IMR-90 (cell line): ENCODE measurements at regions not wholly inside any gene's neighbourhood (a gene's known extent, or its start where the extent isn't known, plus 50 kb on each side); places are given as distances from the start of the nearest gene placed in this dataset.

Experiments
- ATAC-seq: fragments of 200-7000 bp; cut with Tn5 transposase; 2 replicates; pipeline ENCODE4 v1.9.1; 2020; ENCODE audit warnings: low read depth, mild to moderate bottlenecking, moderate library complexity
- BruUV-seq: library from RNA; stranded (reverse); fragments of 400-500 nt; replicated peaks from 2 replicates; lab custom pipeline; 2021; lab: Mats Ljungman, UMichigan
- CTCF ChIA-PET: fragments of 300-600 bp; formaldehyde crosslinking; extraction: SDS; loops from one replicate; lab custom pipeline; 2021; ENCODE audit warnings: antibody characterized with exemption; lab: Yijun Ruan, JAX
- POLR2A ChIA-PET: fragments of 300-600 bp; sonication (Branson Sonifier 250); formaldehyde crosslinking; loops from one replicate; lab custom pipeline; 2022; ENCODE audit warnings: antibody characterized with exemption; ENCODE audit not compliant: unreplicated experiment; lab: Charles Lee
- DNase-seq: peaks from one replicate; pipeline ENCODE4 v3.0.0; 2013
- H2AFZ ChIP-seq: replicated peaks from 2 replicates; pipeline ENCODE3; 2013; ENCODE audit warnings: low read length, mild to moderate bottlenecking; ENCODE audit not compliant: poor library complexity
- H2AK5ac ChIP-seq: 2 replicates; pipeline ENCODE4 v1.6.1; 2013; ENCODE audit warnings: low read depth, low read length, inconsistent platforms
- H2AK9ac ChIP-seq: replicated peaks from 2 replicates; pipeline ENCODE3; 2013; ENCODE audit warnings: mild to moderate bottlenecking, low read depth, low read length, moderate library complexity; ENCODE audit not compliant: poor library complexity
- H2BK120ac ChIP-seq: 2 replicates; pipeline ENCODE4 v1.6.1; 2013; ENCODE audit warnings: low read depth, low read length, inconsistent platforms
- H2BK15ac ChIP-seq: 3 replicates; pipeline ENCODE4 v1.6.1; 2013; ENCODE audit warnings: low read depth, low read length, inconsistent platforms
- H2BK20ac ChIP-seq: 2 replicates; pipeline ENCODE4 v1.6.1; 2013; ENCODE audit warnings: low read depth, mild to moderate bottlenecking, inconsistent platforms, low read length, moderate library complexity
- H2BK5ac ChIP-seq: 2 replicates; pipeline ENCODE4 v1.6.1; 2013; ENCODE audit warnings: mild to moderate bottlenecking, low read depth, low read length, inconsistent platforms; ENCODE audit not compliant: poor library complexity, severe bottlenecking
- H3K14ac ChIP-seq: replicated peaks from 2 replicates; pipeline ENCODE4 v1.6.1; 2013; ENCODE audit warnings: low read depth, low read length, inconsistent platforms
- H3K18ac ChIP-seq: 2 replicates; pipeline ENCODE4 v1.6.1; 2013; ENCODE audit warnings: low read depth, low read length, control low read depth
- H3K23ac ChIP-seq: 2 replicates; pipeline ENCODE4 v1.6.1; 2013; ENCODE audit warnings: low read depth, low read length, inconsistent platforms
- H3K27ac ChIP-seq: 2 replicates; pipeline ENCODE4 v1.5.1; 2013; ENCODE audit warnings: mild to moderate bottlenecking, control low read depth, low read length; ENCODE audit not compliant: insufficient read depth
- H3K27me3 ChIP-seq: 2 replicates; pipeline ENCODE4 v1.6.1; 2013; ENCODE audit warnings: low read length; ENCODE audit not compliant: control insufficient read depth, insufficient read depth
- H3K36me3 ChIP-seq: 2 replicates; pipeline ENCODE4 v1.6.1; 2013; ENCODE audit warnings: low read length, mixed read lengths; ENCODE audit not compliant: control insufficient read depth, insufficient read depth
- H3K4ac ChIP-seq: 2 replicates; pipeline ENCODE4 v1.6.1; 2013; ENCODE audit warnings: low read depth, low read length, inconsistent platforms
- H3K4me1 ChIP-seq: 2 replicates; pipeline ENCODE4 v1.6.1; 2013; ENCODE audit warnings: low read length, mixed read lengths; ENCODE audit not compliant: control insufficient read depth, insufficient read depth
- H3K4me2 ChIP-seq: 2 replicates; pipeline ENCODE4 v1.6.1; 2013; ENCODE audit warnings: low read depth, mild to moderate bottlenecking, control low read depth, low read length, moderate library complexity
- H3K4me3 ChIP-seq: 2 replicates; pipeline ENCODE4 v1.5.1; 2013; ENCODE audit warnings: low read depth, mild to moderate bottlenecking, control low read depth, low read length, moderate library complexity; ENCODE audit not compliant: insufficient read depth
- H3K56ac ChIP-seq: 2 replicates; pipeline ENCODE4 v1.6.1; 2013; ENCODE audit warnings: low read length, inconsistent platforms; ENCODE audit not compliant: insufficient read depth; ENCODE audit errors: extremely low read depth
- H3K79me1 ChIP-seq, 2 experiments: 2 replicates each; pipeline ENCODE4 v1.6.1; 2013; ENCODE audit warnings: low read length in 2 of 2, inconsistent platforms in 1 of 2, low read depth in 1 of 2
- H3K9ac ChIP-seq: 2 replicates; pipeline ENCODE4 v1.6.1; 2013; ENCODE audit warnings: low read depth, low read length, control low read depth
- H3K9me1 ChIP-seq: 2 replicates; pipeline ENCODE4 v1.6.1; 2013; ENCODE audit warnings: low read length, inconsistent platforms; ENCODE audit not compliant: insufficient read depth
- H3K9me3 ChIP-seq: 2 replicates; pipeline ENCODE4 v1.6.1; 2013; ENCODE audit warnings: low read length; ENCODE audit not compliant: control insufficient read depth, insufficient read depth
- H4K20me1 ChIP-seq: 2 replicates; pipeline ENCODE4 v1.6.1; 2013; ENCODE audit warnings: low read length, inconsistent platforms; ENCODE audit not compliant: insufficient read depth
- H4K5ac ChIP-seq: 2 replicates; pipeline ENCODE4 v1.6.1; 2013; ENCODE audit warnings: mild to moderate bottlenecking, low read depth, low read length, control low read depth
- H4K8ac ChIP-seq, 2 experiments: 2 replicates each; pipeline ENCODE4 v1.6.1; 2013; ENCODE audit warnings: low read depth in 2 of 2, low read length in 2 of 2, control low read depth in 1 of 2, inconsistent platforms in 1 of 2
- H4K91ac ChIP-seq: 2 replicates; pipeline ENCODE4 v1.6.1; 2013; ENCODE audit warnings: low read depth, low read length, inconsistent platforms; ENCODE audit not compliant: insufficient read depth
- CEBPB ChIP-seq: IDR thresholded peaks from 2 replicates; pipeline ENCODE4 v1.6.1; 2012; ENCODE audit warnings: low read depth, low read length, improper control_type of control experiment
- CHD1 ChIP-seq: IDR thresholded peaks from 2 replicates; pipeline ENCODE4 v1.6.1; 2012; ENCODE audit warnings: low read depth, low read length, improper control_type of control experiment
- CTCF ChIP-seq: conservative IDR thresholded peaks from 2 replicates; pipeline ENCODE4 v1.5.1; 2012; ENCODE audit warnings: mild to moderate bottlenecking, low read depth, low read length, improper control_type of control experiment
- ELK1 ChIP-seq: fragments of 150-350 bp; IDR thresholded peaks from 2 replicates; pipeline ENCODE4 v1.6.1; 2016; ENCODE audit warnings: low read depth, mild to moderate bottlenecking, low read length, moderate library complexity, borderline replicate concordance
- FOS ChIP-seq: fragments of 150-350 bp; IDR thresholded peaks from 2 replicates; pipeline ENCODE4 v1.6.1; 2016; ENCODE audit warnings: low read depth, low read length
- MAFK ChIP-seq: IDR thresholded peaks from 2 replicates; pipeline ENCODE4 v1.6.1; 2012; ENCODE audit warnings: low read depth, low read length, improper control_type of control experiment
- MAZ ChIP-seq: IDR thresholded peaks from 2 replicates; pipeline ENCODE4 v1.6.1; 2012; ENCODE audit warnings: low read depth, mild to moderate bottlenecking, low read length, improper control_type of control experiment, moderate library complexity, borderline replicate concordance
- MXI1 ChIP-seq: IDR thresholded peaks from 2 replicates; pipeline ENCODE4 v1.6.1; 2012; ENCODE audit warnings: low read depth, mild to moderate bottlenecking, low read length, moderate library complexity, borderline replicate concordance
- NFE2L2 ChIP-seq: fragments of 150-350 bp; IDR thresholded peaks from 2 replicates; pipeline ENCODE4 v1.6.1; 2016; ENCODE audit warnings: low read depth, mild to moderate bottlenecking, low read length
- POLR2A ChIP-seq: IDR thresholded peaks from 2 replicates; pipeline ENCODE4 v1.6.1; 2012; ENCODE audit warnings: mild to moderate bottlenecking, low read depth, low read length
- RAD21 ChIP-seq: IDR thresholded peaks from 2 replicates; pipeline ENCODE4 v1.6.1; 2012; ENCODE audit warnings: low read length, improper control_type of control experiment
- RCOR1 ChIP-seq: IDR thresholded peaks from 2 replicates; pipeline ENCODE4 v1.6.1; 2012; ENCODE audit warnings: mild to moderate bottlenecking, low read length, improper control_type of control experiment; ENCODE audit not compliant: insufficient replicate concordance
- SMC3 ChIP-seq: fragments of 150-350 bp; IDR thresholded peaks from 2 replicates; pipeline ENCODE4 v1.6.1; 2016; ENCODE audit warnings: low read depth, mild to moderate bottlenecking, antibody characterized with exemption, low read length, moderate library complexity
- WGBS, 2 experiments: methylation state at CpG; one replicate each; pipeline versions ENCODE4 v1.1.5 to v1.1.7; 2013; ENCODE audit warnings: missing lambda C conversion rate in 2 of 2; ENCODE audit not compliant: insufficient read length in 1 of 2; ENCODE audit errors: extremely low coverage in 2 of 2; 5-methylcytosine and 5-hydroxymethylcytosine counted together
- dilution Hi-C: fragments of 300-500 bp; cut with HindIII; formaldehyde crosslinking; loops from one replicate; pipeline ENCODE4 v1.14.3; 2018; ENCODE audit warnings: low sequenced_read_pairs; ENCODE audit not compliant: unreplicated experiment
- in situ Hi-C: fragments of 300-500 bp; cut with MboI; formaldehyde crosslinking; loops from 3 replicates; pipeline ENCODE4 v1.14.3; 2019; ENCODE audit warnings: low sequenced_read_pairs, inconsistent platforms, mixed read lengths
- intact Hi-C: fragments of 100-400 bp; cut with micrococcal nuclease; formaldehyde crosslinking; loops from 2 replicates; pipeline ENCODE4 v1.10.0; 2022

GRCh38 chr6:149220882-149221773 lies 96.4 kb upstream of the TAB2 start (continued):
- TF ChIP-seq ELK1, result no peak

GRCh38 chr6:149221774-149222070 lies 95.8 kb upstream of the TAB2 start:
- WGBS, 2 experiments, result no CpG with 5 or more reads among the region's 4 CpGs
- TF ChIP-seq FOS (no peak), CHD1 (no peak), NFE2L2 (no peak), POLR2A (no peak), MXI1 (no peak), CEBPB (no peak; the same call in 1 of the 2 replicates), MAZ (no peak), RCOR1 (no peak), RAD21 (no peak), CTCF (no peak), SMC3 (no peak), ELK1 (no peak), MAFK (no peak)

More at GRCh38 chr6:149221774-149222070, 95.8 kb upstream of the TAB2 start:
- no peak overlapping the region for H2BK5ac ChIP-seq
- H3K23ac ChIP-seq, result no peak overlapping the region
- no peak overlapping the region for H3K4me3 ChIP-seq
- H3K4me1 ChIP-seq, result no peaks in the 10 kb centered on the region; the same call in 1 of the 2 replicates
- POLR2A ChIA-PET, result no interaction called here
- H3K4me2 ChIP-seq, result no peak overlapping the region
- no peak overlapping the region for H4K8ac ChIP-seq
- H2AFZ ChIP-seq, result no peak overlapping the region
- H2AK5ac ChIP-seq, result no peak overlapping the region
- DNase-seq (peak; percentile 45), ATAC-seq (peak; percentile 14; the same call in 1 of the 2 replicates)
- H3K27me3 ChIP-seq, result peaks cover 5% of the 10 kb centered on the region
- no peak overlapping the region for H2BK120ac ChIP-seq
- intact Hi-C loops (no loop called here), dilution Hi-C loops (no loop called here), in situ Hi-C loops (no loop called here)
- H3K9me1 ChIP-seq, result no peaks in the 10 kb centered on the region
- H2BK20ac ChIP-seq, result no peak overlapping the region
- H3K27ac ChIP-seq, result no peak overlapping the region
- no peak overlapping the region for H3K56ac ChIP-seq
- CTCF ChIA-PET, result no interaction called here
- H4K20me1 ChIP-seq, result no peaks in the 10 kb centered on the region
- H3K36me3 ChIP-seq, result no peaks in the 10 kb centered on the region
- H3K14ac ChIP-seq, result no peak overlapping the region
- H2BK15ac ChIP-seq, result no peak overlapping the region
- BruUV-seq, result no TSS peak
- H4K91ac ChIP-seq, result no peak overlapping the region
- no peak overlapping the region for H2AK9ac ChIP-seq
- H3K79me1 ChIP-seq, result no peaks in the 10 kb centered on the region
- no peaks in the 10 kb centered on the region for H3K9me3 ChIP-seq
- H3K18ac ChIP-seq, result no peak overlapping the region
- no peak overlapping the region for H4K5ac ChIP-seq
- H3K9ac ChIP-seq, result no peak overlapping the region
- H3K4ac ChIP-seq, result no peak overlapping the region
